HG03064 (cell line): ENCODE measurements at regions not wholly inside any gene's neighbourhood (a gene's known extent, or its start where the extent isn't known, plus 50 kb on each side); places are given as distances from the start of the nearest gene placed in this dataset.

Experiments
- ATAC-seq: cut with Tn5 transposase; IDR thresholded peaks from one replicate; pipeline ENCODE4 v1.9.1; 2021; ENCODE audit warnings: low read depth; ENCODE audit not compliant: unreplicated experiment

DNA sequence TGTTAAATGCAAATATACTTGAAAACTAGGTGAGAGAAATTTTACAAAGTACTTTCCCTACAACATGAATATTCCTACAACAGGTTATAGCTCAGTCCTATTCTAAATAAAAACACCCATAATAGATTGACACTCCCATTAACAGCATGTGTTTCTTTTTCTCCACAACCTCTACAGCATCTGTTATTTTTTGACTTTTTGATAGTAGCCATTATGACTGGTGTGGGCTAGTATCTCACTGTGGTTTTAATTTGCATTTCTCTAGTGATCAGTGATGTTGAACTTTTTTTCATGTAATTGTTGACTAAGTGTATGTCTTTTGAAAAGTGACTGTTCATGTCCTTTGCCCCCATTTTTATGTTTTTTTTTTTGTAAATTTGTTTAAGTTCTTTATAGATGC, 1506.1 kb upstream of the CDH9 start:
- ATAC-seq = no peak

DNA sequence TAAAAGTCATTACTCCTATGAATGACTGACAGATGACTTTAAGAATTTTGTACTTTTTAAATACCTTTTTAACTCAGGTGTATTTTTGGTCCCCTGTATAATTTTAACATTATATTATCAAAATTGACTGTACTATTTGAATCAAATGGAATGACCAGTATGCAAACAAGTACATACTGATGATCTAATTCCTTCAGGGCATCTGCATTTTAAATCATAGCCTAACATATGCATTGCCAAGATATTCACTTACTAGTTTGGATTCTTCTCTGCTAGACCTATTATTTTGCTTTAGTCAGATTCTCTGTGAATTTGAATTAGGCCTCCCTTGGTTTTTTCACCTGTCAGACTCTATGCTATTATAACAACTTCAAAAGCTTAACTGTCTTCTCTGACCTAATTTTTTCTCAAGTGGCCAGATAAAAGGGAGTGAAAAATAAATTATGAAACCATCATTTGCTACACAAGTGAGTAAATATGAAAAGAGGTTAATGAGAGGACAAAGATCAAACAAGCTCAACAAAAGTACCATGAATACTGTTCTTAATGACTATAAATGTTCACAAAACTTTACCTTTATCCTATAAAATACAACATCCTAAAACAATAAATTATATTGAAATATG, 1505.2 kb upstream of the CDH9 start:
- ATAC-seq = no peak

DNA sequence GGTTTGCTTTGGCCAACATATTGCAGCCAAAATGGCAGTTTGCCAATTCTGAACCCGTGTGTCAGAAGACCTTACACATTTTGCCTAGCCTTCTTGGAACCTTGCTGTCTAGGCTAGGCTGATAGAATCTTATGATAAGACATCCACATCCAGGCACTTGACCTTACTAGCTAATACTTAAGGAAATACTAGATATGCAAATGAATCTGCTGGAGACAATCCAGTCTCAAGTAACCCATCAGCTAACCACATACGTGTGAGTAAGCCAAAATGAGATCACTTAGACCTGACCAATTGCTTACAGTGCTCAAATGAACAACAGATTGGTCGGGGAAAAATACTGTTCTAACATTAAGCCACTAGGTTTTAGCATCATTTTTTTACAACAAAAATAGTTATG, 1504.6 kb upstream of the CDH9 start:
- no peak for ATAC-seq

DNA sequence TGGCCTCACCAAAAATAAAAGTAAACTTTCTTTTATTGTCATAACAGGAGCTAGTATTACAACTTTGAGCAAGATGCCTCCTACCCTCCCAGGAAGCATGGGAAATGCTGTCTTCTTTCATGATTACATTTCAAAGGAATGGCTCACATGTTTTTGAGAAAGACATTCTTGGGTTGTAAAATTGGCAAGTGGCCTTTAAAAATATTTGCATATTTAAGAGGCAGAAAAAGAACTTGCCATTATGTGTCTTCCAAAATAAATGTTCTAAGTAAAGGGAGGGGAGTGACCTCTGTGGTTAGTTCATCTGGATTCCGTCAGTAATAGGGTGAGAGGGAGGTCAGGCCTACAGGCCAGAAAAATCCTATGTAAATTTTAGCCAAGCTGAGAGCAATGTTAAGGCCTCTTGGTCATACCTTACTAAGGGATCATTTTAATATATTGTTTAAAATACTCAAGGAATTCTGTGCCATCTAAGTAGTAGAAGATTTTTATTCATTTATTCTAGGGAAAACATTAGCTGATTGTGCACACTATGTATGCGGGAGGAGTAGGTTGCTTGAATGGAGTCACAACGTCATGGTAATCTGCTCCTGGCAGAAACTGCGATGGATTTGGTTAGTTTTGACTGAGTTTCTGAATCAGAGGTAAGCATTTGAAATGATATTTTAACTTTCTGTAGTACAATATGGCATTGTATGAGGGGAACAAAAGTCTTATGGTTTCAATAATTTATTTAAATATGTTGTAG, 1485.7 kb upstream of the CDH9 start:
- no peak for ATAC-seq

DNA sequence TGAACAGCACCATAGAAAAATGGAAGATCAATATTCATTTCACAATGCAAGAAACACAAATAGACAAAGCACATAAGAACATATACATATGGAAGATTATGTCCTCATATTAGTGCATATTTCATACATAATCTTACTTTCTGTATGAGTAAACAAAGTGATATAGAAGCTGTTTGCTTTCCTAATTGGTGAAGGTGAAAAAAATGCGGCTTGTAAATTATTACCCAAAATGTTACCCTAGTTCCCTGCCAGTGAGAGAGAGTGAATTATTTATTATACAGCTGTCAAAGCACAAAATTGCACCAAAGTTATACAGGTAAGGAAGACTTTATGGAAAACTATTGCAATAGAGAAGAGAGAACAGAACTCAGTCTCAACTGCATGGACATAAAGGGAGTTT, 1485.0 kb upstream of the CDH9 start:
- no peak for ATAC-seq

DNA sequence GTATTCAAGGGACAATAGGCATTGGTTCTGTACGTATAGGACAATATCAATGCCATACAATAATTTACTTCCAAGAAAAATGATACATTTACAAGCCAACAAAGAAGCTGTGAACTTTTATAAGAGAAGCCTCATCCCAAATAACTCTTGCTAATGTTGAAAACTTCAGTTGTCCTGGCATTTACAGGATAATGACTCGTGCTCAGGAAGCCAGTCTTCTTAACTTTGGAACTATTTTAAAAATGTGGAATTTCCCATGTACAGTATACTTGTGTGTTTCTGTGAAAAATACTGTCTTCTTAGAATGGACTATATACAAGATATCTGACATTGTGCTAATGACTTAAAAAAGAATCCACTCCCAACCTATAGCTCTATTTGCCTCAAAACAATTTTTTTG, 1479.3 kb upstream of the CDH9 start:
- ATAC-seq = no peak

DNA sequence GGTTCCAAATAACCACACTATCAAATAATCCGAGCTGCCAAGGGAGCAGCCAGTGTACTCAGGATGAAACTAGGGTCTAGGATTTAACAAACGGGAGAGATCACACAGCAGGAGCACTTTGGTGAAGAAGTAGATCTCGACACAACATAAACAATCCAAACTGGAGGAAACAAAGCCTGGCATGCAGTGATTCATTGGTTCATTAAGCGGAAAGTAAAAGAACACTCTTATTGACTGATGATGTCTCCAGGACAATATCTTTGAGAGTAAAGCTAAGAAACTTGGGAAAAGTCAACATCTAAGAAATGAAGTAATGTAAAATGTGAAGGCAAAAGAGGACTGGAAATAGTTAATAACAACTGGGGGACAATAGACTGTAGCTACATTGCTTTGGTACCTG, 1478.3 kb upstream of the CDH9 start:
- ATAC-seq = no peak

DNA sequence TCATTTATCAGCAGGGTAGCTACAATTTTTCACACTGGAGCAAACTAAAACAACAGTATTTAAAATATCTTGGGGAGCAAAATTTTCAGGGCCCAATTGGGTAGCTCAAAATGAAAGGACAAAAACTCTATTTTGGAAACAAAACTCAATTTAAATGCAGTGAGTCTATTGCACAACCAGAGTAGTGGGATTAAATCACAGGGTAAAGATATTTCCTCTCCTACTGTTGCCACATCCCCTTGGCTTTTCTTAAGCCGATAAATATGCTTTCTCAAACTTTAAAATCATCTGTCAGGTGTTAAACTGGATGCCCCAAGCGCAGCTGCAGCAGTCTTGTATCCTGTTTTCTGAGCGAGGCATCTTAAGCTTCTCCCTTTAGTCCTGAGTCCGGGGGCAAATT, 1474.3 kb upstream of the CDH9 start:
- no peak for ATAC-seq

DNA sequence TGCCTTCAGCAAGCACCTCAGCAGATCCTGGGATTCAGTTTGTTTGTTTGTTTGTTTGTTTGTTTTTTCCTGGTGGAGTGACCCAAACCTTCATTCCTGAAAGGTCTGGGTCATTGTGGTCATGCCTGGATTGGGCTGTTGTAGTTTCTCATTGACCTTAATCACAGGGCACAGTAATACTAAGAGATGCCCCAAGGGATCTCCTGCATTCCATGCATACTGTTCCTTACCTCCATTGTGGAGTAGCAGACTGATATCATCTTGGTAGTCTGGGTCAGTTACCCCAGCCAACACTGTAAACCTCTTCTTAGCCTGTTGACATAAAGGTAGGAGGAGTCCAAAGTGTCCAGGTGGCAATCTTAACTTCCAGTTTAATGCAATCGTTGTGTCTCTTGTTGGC, 1466.7 kb upstream of the CDH9 start:
- no peak for ATAC-seq

DNA sequence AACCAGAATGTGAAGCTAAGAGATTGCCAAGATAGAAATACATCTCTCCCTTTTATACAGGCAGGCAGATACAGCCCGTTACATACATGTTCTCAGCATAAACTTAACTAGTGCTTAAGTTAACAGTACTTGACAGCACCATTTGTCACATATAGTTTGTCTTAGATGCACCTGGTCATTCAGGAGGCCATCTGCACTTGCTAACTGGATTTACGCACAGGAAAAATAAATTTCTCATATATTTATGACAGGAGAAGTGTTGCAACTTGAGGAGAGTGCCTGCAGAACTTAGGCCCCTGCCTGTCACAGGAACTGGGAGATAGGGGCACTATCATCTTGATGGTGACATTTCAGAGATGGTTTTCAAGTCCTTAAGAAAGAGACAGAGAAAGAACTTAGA, 1462.1 kb upstream of the CDH9 start:
- ATAC-seq = no peak

DNA sequence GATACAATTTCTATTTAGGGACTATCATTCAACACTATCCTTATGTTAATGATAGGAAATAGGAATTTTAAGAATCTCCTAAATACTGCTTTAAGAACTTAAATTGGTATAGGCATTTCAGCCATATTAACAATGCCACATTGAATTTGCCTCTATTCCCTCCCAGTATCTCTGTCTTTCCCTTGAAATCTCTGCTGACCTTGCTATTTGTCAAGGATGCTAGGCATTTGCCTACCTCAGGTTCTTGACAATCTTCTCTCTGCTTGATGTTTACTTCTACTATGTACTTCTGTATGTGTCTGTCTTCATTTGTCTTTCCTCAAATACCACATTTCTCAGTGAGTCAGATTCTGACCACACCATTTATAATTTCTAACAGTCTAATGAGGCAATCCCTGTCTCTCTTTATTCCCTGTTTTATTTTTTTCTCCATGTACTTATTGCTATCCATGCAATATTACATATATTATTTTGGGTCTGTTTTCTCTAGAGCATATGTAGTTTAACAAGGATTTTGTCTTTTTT, 1461.4 kb upstream of the CDH9 start:
- no peak for ATAC-seq

DNA sequence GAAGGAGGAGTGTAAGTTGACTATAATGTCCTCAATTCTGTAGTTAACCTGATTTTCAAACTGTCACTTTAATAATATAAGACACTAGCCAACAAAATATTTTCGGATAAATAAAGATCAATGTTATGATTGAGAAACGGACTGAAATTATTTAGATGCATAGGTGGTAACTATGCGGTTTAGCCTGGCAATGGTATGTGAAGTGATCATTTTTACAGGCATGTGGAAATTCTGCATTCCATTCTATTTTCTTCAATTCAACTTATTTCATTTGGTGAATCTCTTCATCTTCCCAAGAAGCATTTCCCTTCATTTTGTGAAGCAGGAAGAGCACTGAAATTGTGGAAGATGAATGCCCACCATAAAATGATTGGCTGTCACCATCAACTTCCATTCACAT, 1457.5 kb upstream of the CDH9 start:
- ATAC-seq = no peak

DNA sequence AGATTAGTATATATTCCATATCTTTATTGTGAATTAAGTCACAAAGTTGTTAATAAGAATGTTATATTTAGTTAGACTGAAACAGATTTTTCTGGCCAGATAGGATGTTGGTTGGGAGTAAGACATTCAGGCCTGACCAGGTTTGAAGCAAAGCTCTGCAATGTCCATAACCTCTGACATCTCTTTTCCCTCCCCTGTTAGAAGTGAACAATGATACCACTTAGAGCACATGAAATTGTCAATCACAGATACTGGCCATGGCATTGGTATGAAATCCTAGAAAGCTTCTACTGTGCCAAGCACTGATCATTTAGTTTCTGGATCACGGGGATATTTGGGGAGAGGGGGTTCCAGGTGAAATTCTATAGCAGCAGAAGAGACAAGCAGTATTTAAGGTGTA, 1455.1 kb upstream of the CDH9 start:
- no peak for ATAC-seq

DNA sequence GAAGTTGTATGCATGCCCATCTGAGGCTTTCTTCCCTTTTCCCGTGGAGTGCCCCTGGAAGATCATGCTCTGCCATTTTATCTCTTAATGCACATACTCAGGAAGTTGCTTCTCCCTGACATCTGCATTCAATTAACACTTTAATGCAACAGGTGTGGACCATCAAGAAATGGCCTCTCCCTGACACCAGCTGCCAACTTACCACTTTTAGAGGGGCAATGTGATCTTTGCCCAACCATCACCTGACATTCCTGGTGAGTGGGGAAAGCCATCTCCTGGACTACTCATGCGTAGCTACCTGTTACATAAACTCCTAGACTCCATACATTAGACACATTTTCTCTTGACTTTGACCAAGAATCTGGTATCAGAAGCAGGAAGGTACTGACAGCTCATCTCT, 1450.4 kb upstream of the CDH9 start:
- no peak for ATAC-seq

DNA sequence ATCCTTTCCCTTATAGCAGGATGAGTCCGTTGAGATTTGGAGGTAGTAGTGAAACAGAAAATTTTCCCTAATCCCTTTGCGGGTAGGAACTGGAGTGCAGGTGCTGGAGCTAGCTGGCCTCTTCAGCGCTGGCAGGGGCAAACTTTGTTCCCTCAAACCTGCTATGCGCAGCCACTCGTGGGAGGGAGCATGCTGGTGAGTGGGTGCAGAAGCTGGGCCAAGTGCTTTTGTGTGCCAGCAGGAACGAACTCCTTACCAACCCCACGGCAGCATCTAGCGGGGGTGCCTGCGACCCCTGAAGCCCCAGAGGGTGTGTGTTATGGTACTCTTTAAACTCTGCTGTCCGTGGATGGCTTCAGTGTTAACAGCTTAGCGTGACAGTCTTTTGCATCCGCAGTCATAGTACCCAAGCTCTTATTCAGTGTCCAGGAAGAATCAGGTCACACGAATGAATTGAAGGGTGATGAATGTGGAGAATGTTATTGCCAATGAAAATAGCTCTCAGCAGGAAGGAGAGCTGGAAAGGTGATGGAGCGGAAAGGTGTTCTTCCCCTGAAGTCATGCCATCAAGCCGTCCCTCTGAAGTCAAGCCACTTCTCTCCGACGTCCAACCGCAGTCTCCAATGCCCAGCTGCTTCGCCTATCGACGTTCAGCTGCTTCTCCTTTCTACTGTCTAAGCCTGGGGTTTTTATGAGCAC, 1445.1 kb upstream of the CDH9 start:
- ATAC-seq = no peak

DNA sequence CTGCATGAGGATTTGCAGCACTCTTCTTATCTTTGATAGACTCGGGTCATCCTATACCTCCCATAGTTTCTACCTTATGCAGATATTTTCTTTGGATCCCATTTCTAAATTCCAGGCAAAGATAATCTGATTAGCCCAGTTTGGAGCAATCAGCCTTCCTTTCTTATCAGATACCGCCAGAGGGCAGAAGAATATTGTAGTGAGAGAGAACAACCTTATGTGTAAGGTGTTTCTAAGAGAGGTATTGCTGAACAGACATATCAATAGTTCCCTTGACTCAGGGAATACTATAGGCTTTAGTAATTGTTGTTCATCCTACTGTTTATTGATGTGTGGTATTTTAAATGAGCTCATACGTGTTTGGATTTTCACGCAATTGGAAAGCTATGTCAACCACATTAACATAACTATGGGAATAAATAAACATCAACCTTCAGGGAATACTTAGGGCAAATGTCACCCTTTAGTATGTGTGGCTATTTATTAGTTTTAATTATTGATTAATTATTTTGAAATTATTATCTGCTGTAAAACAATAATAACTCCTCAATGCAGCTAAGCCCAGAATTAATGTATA, 1435.2 kb upstream of the CDH9 start:
- no peak for ATAC-seq

DNA sequence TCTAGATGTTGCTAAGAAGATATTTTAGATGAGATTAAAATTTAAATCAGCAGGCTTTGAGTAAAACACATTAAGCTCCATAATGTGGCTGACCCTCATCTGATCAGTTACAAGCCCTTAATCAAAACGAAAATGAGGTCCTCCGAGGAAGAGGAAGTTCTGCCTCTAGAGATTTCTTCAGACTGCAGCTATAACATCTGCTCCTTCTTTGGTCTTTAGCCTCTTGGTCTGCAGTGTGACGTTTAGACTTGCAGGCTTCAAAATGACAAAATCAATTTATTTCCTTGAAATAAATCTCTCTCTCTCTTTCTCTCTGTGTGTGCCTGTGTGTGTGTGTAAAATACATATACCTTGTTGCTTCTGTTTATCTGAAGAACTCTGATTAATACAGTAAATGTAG, 1429.8 kb upstream of the CDH9 start:
- ATAC-seq = no peak

DNA sequence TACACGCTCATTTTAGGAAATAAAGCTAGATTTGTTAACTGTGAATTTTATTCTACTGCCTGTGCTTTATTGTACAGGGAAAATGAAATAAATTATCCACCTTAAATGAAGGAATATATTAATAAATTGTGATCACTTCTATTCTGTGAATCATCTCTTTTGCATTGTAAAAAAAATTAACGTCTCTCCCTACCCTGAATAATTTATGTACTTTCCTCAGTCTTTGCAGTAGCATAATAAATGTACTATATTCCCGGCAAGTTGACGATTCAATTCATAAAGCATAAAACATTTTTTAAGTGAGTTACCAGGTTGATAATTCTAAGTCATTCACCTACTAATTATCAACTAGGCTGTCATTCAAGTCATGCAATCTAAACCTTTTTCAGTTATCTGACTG, 1425.3 kb upstream of the CDH9 start:
- ATAC-seq = no peak

DNA sequence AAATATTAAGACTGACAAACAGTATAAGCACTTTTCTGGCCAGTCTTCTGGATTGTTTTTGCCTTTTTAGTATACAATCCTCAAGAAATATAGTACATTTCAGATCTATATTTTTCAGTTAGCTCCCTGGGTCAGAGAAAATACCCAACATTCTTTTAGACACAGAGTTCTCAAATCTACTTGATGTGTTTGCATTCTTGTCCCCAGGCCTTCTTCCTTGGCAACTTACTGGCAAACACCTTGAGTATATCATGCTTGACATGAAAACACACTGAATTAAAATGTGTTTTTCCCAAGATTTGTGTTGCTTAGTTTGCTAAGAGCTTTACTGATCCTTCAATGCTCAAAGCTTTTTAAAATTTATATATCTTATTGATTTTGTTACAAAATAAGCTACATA, 1413.1 kb upstream of the CDH9 start:
- ATAC-seq = no peak

DNA sequence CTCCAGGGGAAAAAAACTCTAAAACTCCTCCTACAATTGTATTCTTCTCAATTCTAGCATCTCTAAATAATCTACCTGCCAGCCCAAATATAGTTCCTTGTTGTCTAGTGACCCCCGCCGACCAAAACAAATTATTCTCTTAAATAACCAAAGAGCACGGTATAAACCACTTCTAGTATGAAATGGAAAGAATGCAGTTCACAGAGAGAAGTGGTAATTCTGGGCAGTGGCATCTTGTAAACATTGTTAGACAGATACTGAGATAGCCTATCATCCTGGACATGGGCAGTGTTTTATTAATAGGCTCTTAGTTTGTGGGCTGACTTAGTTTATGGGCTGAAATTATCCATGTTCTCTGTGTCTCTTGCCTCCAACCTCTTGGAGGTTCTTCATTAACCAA, 1412.6 kb upstream of the CDH9 start:
- no peak for ATAC-seq

DNA sequence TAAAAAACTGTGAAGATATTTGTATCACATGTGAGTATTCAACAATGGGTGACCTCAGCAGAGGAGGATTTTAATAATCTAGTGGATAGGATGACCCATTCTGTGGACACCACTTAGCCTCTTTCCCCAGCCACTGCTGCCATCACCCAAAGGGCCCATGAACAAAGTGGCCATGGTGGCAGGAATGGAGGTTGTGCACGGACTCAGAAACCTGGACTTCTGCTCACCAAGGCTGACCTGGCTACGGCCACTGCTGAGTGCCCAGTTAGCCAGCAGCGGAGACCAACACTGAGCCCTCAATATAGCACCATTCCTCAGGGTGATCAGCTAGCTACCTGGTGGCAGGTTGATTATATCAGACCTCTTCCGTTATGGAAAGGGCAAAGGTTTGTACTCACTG, 1410.4 kb upstream of the CDH9 start:
- ATAC-seq = no peak
